Testis (tissue), 2 donors: ENCODE measurements at regions not wholly inside any gene's neighbourhood (a gene's known extent, or its start where the extent isn't known, plus 50 kb on each side); places are given as distances from the start of the nearest gene placed in this dataset.

Experiments used
- CTCF ChIP-seq, 3 experiments: fragments of 450-650 bp in 2 of 3; fragments of 200-600 bp in 1 of 3; sonication (generic) in 1 of 3; IDR thresholded peaks; one replicate each; pipeline ENCODE4 v1.5.1; 2016 to 2019; ENCODE audit warnings: antibody characterized with exemption in 3 of 3, mild to moderate bottlenecking in 2 of 3, moderate library complexity in 1 of 3
- POLR2A ChIP-seq: fragments of 450-650 bp; IDR thresholded peaks from one replicate; pipeline ENCODE4 v1.6.1; 2017; ENCODE audit warnings: antibody characterized with exemption, mild to moderate bottlenecking, moderate library complexity

GRCh38 chr18:72935744-72936143 lies 68.0 kb upstream of the NETO1 start:
- TF ChIP-seq CTCF (IDR thresholded peaks at IDR 0.05) (no peak), POLR2A (no peak)
